GM18861 (cell line): ENCODE measurements at regions not wholly inside any gene's neighbourhood (a gene's known extent, or its start where the extent isn't known, plus 50 kb on each side); places are given as distances from the start of the nearest gene placed in this dataset.
"Not testable (repeated sequence)": the region's sequence is repeated elsewhere in the genome, so short reads cannot be mapped to it uniquely, and the experiment has no call there.

Experiments used
- ATAC-seq: cut with Tn5 transposase; IDR thresholded peaks from one replicate; pipeline ENCODE4 v1.9.1; 2021; ENCODE audit not compliant: unreplicated experiment

- ATAC-seq, result not testable (repeated sequence)
Observed at GRCh38 chr21:8377093-8377841, 2144.1 kb upstream of the TPTE start.

DNA sequence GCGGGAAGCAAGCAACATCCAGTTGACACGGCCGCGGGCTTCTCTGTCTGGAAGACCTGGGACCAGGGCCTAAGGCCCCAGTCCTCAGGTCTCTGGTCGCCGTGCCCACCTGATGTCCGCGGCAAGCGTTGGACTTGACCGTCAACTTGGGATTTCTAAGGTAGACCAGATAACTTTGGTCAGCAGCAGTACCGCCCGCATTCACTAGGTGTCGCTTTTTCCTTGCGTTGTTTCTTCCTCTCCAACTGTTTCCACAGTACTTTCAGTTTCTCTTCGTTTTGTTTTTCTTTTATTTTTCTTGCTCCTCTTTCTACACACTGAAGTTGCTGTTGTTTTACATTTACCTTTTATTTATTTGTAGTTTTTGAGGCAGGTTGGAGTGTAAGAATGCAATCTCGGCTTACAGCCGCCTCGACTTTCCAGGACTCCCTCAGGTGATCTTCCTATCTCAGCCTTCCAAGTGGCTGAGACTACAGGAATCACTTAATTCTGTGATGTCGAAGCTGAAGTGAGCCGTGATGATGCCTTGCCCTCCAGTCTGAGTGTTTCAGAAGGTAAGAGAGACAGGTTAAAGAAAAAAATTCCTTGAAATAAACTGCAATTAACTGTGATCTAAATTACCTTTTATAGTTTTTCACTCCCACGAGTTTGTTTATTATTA, 2140.8 kb upstream of the TPTE start:
- ATAC-seq, result peak; percentile 36

DNA sequence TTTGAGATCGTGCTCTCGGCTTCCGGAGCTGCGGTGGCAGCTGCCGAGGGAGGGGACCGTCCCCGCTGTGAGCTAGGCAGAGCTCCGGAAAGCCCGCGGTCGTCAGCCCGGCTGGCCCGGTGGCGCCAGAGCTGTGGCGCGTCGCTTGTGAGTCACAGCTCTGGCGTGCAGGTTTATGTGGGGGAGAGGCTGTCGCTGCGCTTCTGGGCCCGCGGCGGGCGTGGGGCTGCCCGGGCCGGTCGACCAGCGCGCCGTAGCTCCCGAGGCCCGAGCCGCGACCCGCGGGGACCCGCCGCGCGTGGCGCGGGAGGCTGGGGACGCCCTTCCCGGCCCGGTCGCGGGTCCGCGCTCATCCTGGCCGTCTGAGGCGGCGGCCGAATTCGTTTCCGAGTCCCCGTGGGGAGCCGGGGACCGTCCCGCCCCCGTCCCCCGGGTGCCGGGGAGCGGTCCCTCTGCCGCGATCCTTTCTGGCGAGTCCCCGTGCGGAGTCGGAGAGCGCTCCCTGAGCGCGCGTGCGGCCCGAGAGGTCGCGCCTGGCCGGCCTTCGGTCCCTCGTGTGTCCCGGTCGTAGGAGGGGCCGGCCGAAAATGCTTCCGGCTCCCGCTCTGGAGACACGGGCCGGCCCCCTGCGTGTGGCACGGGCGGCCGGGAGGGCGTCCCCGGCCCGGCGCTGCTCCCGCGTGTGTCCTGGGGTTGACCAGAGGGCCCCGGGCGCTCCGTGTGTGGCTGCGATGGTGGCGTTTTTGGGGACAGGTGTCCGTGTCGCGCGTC, 2133.0 kb upstream of the TPTE start:
- ATAC-seq, result not testable (repeated sequence)

DNA sequence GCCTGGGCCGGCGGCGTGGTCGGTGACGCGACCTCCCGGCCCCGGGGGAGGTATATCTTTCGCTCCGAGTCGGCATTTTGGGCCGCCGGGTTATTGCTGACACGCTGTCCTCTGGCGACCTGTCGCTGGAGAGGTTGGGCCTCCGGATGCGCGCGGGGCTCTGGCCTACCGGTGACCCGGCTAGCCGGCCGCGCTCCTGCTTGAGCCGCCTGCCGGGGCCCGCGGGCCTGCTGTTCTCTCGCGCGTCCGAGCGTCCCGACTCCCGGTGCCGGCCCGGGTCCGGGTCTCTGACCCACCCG, 2132.5 kb upstream of the TPTE start:
- ATAC-seq, result not testable (repeated sequence)

DNA sequence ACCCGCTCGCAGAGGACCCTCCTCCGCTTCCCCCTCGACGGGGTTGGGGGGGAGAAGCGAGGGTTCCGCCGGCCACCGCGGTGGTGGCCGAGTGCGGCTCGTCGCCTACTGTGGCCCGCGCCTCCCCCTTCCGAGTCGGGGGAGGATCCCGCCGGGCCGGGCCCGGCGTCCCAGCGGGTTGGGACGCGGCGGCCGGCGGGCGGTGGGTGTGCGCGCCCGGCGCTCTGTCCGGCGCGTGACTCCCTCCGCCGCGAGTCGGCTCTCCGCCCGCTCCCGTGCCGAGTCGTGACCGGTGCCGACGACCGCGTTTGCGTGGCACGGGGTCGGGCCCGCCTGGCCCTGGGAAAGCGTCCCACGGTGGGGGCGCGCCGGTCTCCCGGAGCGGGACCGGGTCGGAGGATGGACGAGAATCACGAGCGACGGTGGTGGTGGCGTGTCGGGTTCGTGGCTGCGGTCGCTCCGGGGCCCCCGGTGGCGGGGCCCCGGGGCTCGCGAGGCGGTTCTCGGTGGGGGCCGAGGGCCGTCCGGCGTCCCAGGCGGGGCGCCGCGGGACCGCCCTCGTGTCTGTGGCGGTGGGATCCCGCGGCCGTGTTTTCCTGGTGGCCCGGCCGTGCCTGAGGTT, 2130.7 kb upstream of the TPTE start:
- peak; percentile 43 for ATAC-seq

DNA sequence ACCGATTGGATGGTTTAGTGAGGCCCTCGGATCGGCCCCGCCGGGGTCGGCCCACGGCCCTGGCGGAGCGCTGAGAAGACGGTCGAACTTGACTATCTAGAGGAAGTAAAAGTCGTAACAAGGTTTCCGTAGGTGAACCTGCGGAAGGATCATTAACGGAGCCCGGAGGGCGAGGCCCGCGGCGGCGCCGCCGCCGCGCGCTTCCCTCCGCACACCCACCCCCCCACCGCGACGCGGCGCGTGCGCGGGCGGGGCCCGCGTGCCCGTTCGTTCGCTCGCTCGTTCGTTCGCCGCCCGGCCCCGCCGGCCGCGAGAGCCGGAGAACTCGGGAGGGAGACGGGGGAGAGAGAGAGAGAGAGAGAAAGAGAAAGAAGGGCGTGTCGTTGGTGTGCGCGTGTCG, 2127.0 kb upstream of the TPTE start:
- not testable (repeated sequence) for ATAC-seq

- not testable (repeated sequence) for ATAC-seq
Observed at GRCh38 chr21:8395992-8396391, 2125.4 kb upstream of the TPTE start.

DNA sequence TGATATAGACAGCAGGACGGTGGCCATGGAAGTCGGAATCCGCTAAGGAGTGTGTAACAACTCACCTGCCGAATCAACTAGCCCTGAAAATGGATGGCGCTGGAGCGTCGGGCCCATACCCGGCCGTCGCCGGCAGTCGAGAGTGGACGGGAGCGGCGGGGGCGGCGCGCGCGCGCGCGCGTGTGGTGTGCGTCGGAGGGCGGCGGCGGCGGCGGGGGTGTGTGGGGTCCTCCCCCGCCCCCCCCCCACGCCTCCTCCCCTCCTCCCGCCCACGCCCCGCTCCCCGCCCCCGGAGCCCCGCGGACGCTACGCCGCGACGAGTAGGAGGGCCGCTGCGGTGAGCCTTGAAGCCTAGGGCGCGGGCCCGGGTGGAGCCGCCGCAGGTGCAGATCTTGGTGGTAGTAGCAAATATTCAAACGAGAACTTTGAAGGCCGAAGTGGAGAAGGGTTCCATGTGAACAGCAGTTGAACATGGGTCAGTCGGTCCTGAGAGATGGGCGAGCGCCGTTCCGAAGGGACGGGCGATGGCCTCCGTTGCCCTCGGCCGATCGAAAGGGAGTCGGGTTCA, 2122.4 kb upstream of the TPTE start:
- not testable (repeated sequence) for ATAC-seq

DNA sequence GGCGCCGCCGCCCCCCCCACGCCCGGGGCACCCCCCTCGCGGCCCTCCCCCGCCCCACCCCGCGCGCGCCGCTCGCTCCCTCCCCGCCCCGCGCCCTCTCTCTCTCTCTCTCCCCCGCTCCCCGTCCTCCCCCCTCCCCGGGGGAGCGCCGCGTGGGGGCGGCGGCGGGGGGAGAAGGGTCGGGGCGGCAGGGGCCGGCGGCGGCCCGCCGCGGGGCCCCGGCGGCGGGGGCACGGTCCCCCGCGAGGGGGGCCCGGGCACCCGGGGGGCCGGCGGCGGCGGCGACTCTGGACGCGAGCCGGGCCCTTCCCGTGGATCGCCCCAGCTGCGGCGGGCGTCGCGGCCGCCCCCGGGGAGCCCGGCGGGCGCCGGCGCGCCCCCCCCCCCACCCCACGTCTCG, 2121.5 kb upstream of the TPTE start:
- ATAC-seq, result not testable (repeated sequence)

GRCh38 chr21:8401799-8402198, 2119.6 kb upstream of the TPTE start:
- not testable (repeated sequence) for ATAC-seq

DNA sequence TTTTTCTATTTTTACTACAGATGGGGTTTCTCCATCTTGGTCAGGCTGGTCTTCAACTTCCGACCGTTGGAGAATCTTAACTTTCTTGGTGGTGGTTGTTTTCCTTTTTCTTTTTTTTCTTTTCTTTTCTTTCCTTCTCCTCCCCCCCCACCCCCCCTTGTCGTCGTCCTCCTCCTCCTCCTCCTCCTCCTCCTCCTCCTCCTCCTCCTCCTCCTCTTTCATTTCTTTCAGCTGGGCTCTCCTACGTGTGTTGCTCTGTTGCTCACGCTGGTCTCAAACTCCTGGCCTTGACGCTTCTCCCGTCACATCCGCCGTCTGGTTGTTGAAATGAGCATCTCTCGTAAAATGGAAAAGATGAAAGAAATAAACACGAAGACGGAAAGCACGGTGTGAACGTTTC, 2115.1 kb upstream of the TPTE start:
- not testable (repeated sequence) for ATAC-seq

GRCh38 chr21:8411139-8411671, 2110.2 kb upstream of the TPTE start:
- ATAC-seq, result not testable (repeated sequence)

DNA sequence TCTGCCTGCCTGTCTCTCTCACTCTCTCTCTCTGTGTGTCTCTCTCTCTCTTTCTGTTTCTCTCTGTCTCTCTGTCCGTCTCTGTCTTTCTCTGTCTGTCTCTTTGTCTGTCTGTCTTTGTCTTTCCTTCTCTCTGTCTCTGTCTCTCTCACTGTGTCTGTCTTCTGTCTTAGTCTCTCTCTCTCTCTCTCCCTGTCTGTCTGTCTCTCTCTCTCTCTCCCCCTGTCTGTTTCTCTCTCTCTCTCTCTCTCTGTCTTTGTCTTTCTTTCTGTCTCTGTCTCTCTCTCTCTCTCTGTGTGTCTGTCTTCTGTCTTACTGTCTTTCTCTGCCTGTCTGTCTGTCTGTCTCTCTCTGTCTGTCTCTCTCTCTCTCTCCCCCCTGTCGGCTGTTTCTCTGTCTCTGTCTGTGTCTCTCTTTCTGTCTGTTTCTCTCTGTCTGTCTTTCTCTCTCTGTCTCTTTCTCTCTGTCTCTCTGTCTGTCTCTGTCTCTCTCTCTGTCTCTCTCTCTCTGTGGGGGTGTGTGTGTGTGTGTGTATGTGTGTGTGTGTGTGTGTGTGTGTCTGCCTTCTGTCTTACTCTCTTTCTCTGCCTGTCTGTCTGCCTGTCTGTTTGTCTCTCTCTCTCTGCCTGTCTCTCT, 2101.3 kb upstream of the TPTE start:
- peak; percentile 74 for ATAC-seq

GRCh38 chr21:8427790-8428667, 2093.4 kb upstream of the TPTE start:
- peak; percentile 40 for ATAC-seq

- peak; percentile 70 for ATAC-seq
Observed at GRCh38 chr21:8428668-8429456, 2092.5 kb upstream of the TPTE start.

DNA sequence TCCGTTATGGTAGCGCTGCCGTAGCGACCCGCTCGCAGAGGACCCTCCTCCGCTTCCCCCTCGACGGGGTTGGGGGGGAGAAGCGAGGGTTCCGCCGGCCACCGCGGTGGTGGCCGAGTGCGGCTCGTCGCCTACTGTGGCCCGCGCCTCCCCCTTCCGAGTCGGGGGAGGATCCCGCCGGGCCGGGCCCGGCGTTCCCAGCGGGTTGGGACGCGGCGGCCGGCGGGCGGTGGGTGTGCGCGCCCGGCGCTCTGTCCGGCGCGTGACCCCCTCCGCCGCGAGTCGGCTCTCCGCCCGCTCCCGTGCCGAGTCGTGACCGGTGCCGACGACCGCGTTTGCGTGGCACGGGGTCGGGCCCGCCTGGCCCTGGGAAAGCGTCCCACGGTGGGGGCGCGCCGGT, 2086.7 kb upstream of the TPTE start:
- not testable (repeated sequence) for ATAC-seq

GRCh38 chr21:8443093-8443492, 2078.3 kb upstream of the TPTE start:
- ATAC-seq, result not testable (repeated sequence)

GRCh38 chr21:8449807-8450206, 2071.6 kb upstream of the TPTE start:
- not testable (repeated sequence) for ATAC-seq
